Keratinocyte (primary cell): ENCODE measurements at regions not wholly inside any gene's neighbourhood (a gene's known extent, or its start where the extent isn't known, plus 50 kb on each side); places are given as distances from the start of the nearest gene placed in this dataset.

Experiments used
- EZH2 ChIP-seq: IDR thresholded peaks from one replicate; pipeline ENCODE4 v1.6.1; 2012; ENCODE audit warnings: inconsistent platforms, mild to moderate bottlenecking, low read length, moderate library complexity
- TF ChIP-seq, protein P1 (sequence below), 3 experiments: IDR thresholded peaks in 1 of 3; conservative IDR thresholded peaks in 1 of 3; optimal IDR thresholded peaks in 1 of 3; 2 replicates in 2 of 3; 3 replicates in 1 of 3; pipeline versions ENCODE3 to v1.5.1; 2011; ENCODE audit warnings: low read length in 3 of 3, mild to moderate bottlenecking in 3 of 3, moderate library complexity in 2 of 3, control low read depth in 1 of 3, inconsistent platforms in 1 of 3; ENCODE audit not compliant: insufficient read depth in 2 of 3; ENCODE audit errors: extremely low read depth in 1 of 3

DNA sequence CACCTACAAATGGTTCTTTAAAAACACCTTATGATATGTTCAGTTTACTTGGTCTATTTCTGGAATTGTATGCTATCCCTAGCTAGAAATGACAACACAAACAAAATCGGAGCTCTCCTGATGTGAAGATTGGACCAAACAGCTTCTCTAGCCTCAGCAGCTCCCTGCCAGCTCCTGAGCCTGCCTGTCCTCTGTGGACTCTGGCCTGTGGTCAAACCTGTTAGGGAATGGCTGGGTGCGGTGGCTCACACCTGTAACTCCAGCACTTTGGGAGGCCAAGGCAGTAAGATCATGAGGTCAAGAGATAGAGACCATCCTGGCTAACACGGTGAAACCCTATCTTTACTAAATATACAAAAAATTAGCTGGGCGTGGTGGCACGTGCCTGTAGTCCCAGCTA lies 195.3 kb downstream of the GAS1 start:
- TF ChIP-seq, protein P1, sequence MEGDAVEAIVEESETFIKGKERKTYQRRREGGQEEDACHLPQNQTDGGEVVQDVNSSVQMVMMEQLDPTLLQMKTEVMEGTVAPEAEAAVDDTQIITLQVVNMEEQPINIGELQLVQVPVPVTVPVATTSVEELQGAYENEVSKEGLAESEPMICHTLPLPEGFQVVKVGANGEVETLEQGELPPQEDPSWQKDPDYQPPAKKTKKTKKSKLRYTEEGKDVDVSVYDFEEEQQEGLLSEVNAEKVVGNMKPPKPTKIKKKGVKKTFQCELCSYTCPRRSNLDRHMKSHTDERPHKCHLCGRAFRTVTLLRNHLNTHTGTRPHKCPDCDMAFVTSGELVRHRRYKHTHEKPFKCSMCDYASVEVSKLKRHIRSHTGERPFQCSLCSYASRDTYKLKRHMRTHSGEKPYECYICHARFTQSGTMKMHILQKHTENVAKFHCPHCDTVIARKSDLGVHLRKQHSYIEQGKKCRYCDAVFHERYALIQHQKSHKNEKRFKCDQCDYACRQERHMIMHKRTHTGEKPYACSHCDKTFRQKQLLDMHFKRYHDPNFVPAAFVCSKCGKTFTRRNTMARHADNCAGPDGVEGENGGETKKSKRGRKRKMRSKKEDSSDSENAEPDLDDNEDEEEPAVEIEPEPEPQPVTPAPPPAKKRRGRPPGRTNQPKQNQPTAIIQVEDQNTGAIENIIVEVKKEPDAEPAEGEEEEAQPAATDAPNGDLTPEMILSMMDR (optimal IDR thresholded peaks at IDR 0.05 in 1 of 3, IDR thresholded peaks at IDR 0.05 in 1 of 3, conservative IDR thresholded peaks at IDR 0.05 in 1 of 3; ENCODE audit: extremely low read depth in 1 of 3, insufficient read depth in 2 of 3, low read length in 3 of 3): no peak
- TF ChIP-seq EZH2: no peak
